Lower lobe of right lung (tissue), 2 donors: ENCODE measurements at regions not wholly inside any gene's neighbourhood (a gene's known extent, or its start where the extent isn't known, plus 50 kb on each side); places are given as distances from the start of the nearest gene placed in this dataset.

Experiments used
- ATAC-seq, 2 donors: fragments of 200-7000 bp; cut with Tn5 transposase; one replicate each; pipeline ENCODE4 v1.9.1; 2020 to 2022; ENCODE audit warnings: mild to moderate bottlenecking in 2 of 2, moderate library complexity in 2 of 2
- DNase-seq: peaks from one replicate; pipeline ENCODE4 v3.0.0-alpha.2; 2020
- H3K27ac ChIP-seq: fragments of 200-600 bp; one replicate; pipeline ENCODE4 v1.8.0; 2022
- H3K27me3 ChIP-seq: fragments of 200-600 bp; one replicate; pipeline ENCODE4 v1.8.0; 2022; ENCODE audit warnings: low read depth
- H3K36me3 ChIP-seq: fragments of 200-600 bp; one replicate; pipeline ENCODE4 v1.8.0; 2022; ENCODE audit warnings: mild to moderate bottlenecking
- H3K4me1 ChIP-seq: fragments of 200-600 bp; one replicate; pipeline ENCODE4 v1.8.0; 2022
- H3K4me3 ChIP-seq: fragments of 200-600 bp; one replicate; pipeline ENCODE4 v1.8.0; 2022; ENCODE audit warnings: mild to moderate bottlenecking
- H3K9me3 ChIP-seq: fragments of 200-600 bp; one replicate; pipeline ENCODE4 v1.8.0; 2022
- CTCF ChIP-seq: fragments of 200-600 bp; IDR thresholded peaks from one replicate; pipeline ENCODE4 v1.8.0; 2022; ENCODE audit warnings: antibody characterized with exemption, mild to moderate bottlenecking
- intact Hi-C: fragments of 100-400 bp; cut with DNase I; formaldehyde crosslinking; loops from one replicate; pipeline ENCODE4 v1.11.0; 2022
- donor health status: DM: no; HTN: yes; CAD: no; lungs with severe emphysema.

- no peak overlapping the region for H3K4me3 ChIP-seq
- DNase-seq: no peak
- H3K27me3 ChIP-seq: no peaks in the 10 kb centered on the region
- no peaks in the 10 kb centered on the region for H3K4me1 ChIP-seq
- H3K36me3 ChIP-seq: no peaks in the 10 kb centered on the region
- no peak overlapping the region for H3K27ac ChIP-seq
- intact Hi-C loops: no loop called here
- no peak for TF ChIP-seq CTCF
- no peaks in the 10 kb centered on the region for H3K9me3 ChIP-seq
- ATAC-seq: no peak
These were observed 1046.9 kb downstream of the VRK1 start for GRCh38 chr14:97844042-97844441.

- ATAC-seq: no peak
- H3K36me3 ChIP-seq: no peaks in the 10 kb centered on the region
- no peaks in the 10 kb centered on the region for H3K27me3 ChIP-seq
- no peaks in the 10 kb centered on the region for H3K4me1 ChIP-seq
- no peaks in the 10 kb centered on the region for H3K9me3 ChIP-seq
- H3K27ac ChIP-seq: no peak overlapping the region
- H3K4me3 ChIP-seq: no peak overlapping the region
- intact Hi-C loops: no loop called here
- no peak for DNase-seq
- no peak for TF ChIP-seq CTCF
These were observed 1049.0 kb downstream of the VRK1 start for GRCh38 chr14:97846156-97846555.

GRCh38 chr14:97848317-97848980 is 1051.3 kb downstream of the VRK1 start:
- intact Hi-C loops: no loop called here
- no peak overlapping the region for H3K4me3 ChIP-seq
- no peak for ATAC-seq
- H3K9me3 ChIP-seq: no peaks in the 10 kb centered on the region
- no peak overlapping the region for H3K27ac ChIP-seq
- DNase-seq: no peak
- no peak for TF ChIP-seq CTCF
- no peaks in the 10 kb centered on the region for H3K36me3 ChIP-seq
- no peaks in the 10 kb centered on the region for H3K27me3 ChIP-seq
- H3K4me1 ChIP-seq: no peaks in the 10 kb centered on the region

DNA sequence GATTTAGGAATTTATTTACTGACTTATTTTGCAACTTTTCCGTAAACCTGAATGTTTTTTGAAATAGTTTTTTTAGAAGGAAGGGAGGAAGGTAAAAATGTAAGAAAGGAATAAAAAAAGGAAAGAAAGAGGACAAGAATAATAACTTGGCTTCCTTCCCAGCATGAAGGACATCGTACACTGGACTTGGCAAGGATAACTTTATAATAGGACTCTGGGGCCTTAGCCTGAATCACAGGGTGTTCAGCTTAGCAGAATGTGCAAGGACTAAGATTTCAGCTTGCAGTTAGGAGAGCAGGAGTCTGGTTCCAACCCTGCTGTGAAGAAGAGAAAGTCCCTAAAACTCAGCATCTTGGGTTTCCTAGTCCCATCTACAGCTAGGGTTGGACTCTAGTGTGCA is 1053.3 kb downstream of the VRK1 start:
- Histone ChIP-seq H3K27me3 (no peaks in the 10 kb centered on the region), H3K4me1 (no peaks in the 10 kb centered on the region), H3K36me3 (no peaks in the 10 kb centered on the region), H3K4me3 (no peak overlapping the region), H3K9me3 (no peaks in the 10 kb centered on the region), H3K27ac (no peak overlapping the region)
- ATAC-seq: no peak
- no peak for DNase-seq
- TF ChIP-seq CTCF: no peak
- intact Hi-C loops: no loop called here

- ATAC-seq: no peak
These were observed 1053.7 kb downstream of the VRK1 start for GRCh38 chr14:97850886-97851285.

More at GRCh38 chr14:97850886-97851285, 1053.7 kb downstream of the VRK1 start:
- Histone ChIP-seq H3K4me1 (no peaks in the 10 kb centered on the region), H3K27me3 (no peaks in the 10 kb centered on the region), H3K4me3 (no peak overlapping the region), H3K9me3 (no peaks in the 10 kb centered on the region), H3K27ac (no peak overlapping the region), H3K36me3 (no peaks in the 10 kb centered on the region)
- intact Hi-C loops: no loop called here
- no peak for TF ChIP-seq CTCF
- DNase-seq: no peak
